T-helper 22 cell (primary cell): ENCODE measurements at regions not wholly inside any gene's neighbourhood (a gene's known extent, or its start where the extent isn't known, plus 50 kb on each side); places are given as distances from the start of the nearest gene placed in this dataset.
"Not testable (repeated sequence)": the region's sequence is repeated elsewhere in the genome, so short reads cannot be mapped to it uniquely, and the experiment has no call there.

Experiments used
- DNase-seq: peaks from one replicate; pipeline ENCODE4 v3.0.0-alpha.2; 2020; ENCODE audit warnings: low read depth

- DNase-seq: no peak
These were observed 188.3 kb downstream of the MIB1 start for GRCh38 chr18:21928925-21929324.

- DNase-seq: no peak
These were observed 189.6 kb downstream of the MIB1 start for GRCh38 chr18:21930177-21930576.

- DNase-seq: no peak
These were observed 193.6 kb downstream of the MIB1 start for GRCh38 chr18:21933931-21934765.

- no peak for DNase-seq
These were observed 194.1 kb downstream of the MIB1 start for GRCh38 chr18:21934766-21935015.

GRCh38 chr18:21943456-21943855 is 202.9 kb downstream of the MIB1 start:
- no peak for DNase-seq

- DNase-seq: no peak
These were observed 208.9 kb downstream of the MIB1 start for GRCh38 chr18:21949326-21950015.

GRCh38 chr18:21955757-21956652 is 213.4 kb upstream of the GATA6 start:
- DNase-seq: peak; percentile 38

GRCh38 chr18:21958263-21958662 is 211.1 kb upstream of the GATA6 start:
- DNase-seq: no peak

- no peak for DNase-seq
These were observed 210.5 kb upstream of the GATA6 start for GRCh38 chr18:21958707-21959450.

GRCh38 chr18:21960189-21960588 is 209.2 kb upstream of the GATA6 start:
- no peak for DNase-seq

GRCh38 chr18:21963336-21963735 is 206.1 kb upstream of the GATA6 start:
- no peak for DNase-seq

GRCh38 chr18:21968338-21968737 is 201.1 kb upstream of the GATA6 start:
- DNase-seq: no peak

- DNase-seq: no peak
These were observed 197.1 kb upstream of the GATA6 start for GRCh38 chr18:21972281-21972680.

GRCh38 chr18:21975954-21976353 is 193.4 kb upstream of the GATA6 start:
- not testable (repeated sequence) for DNase-seq

GRCh38 chr18:21978546-21979170 is 190.7 kb upstream of the GATA6 start:
- DNase-seq: no peak

GRCh38 chr18:21979171-21979560 is 190.2 kb upstream of the GATA6 start:
- DNase-seq: no peak

GRCh38 chr18:21979759-21980158 is 189.6 kb upstream of the GATA6 start:
- DNase-seq: no peak

- no peak for DNase-seq
These were observed 188.6 kb upstream of the GATA6 start for GRCh38 chr18:21980744-21981143.

- not testable (repeated sequence) for DNase-seq
These were observed 187.9 kb upstream of the GATA6 start for GRCh38 chr18:21981489-21981888.

- no peak for DNase-seq
These were observed 178.3 kb upstream of the GATA6 start for GRCh38 chr18:21991081-21991534.

- DNase-seq: no peak
These were observed 177.5 kb upstream of the GATA6 start for GRCh38 chr18:21991886-21992285.
